Thoracic aorta (tissue), 2 donors: ENCODE measurements at regions not wholly inside any gene's neighbourhood (a gene's known extent, or its start where the extent isn't known, plus 50 kb on each side); places are given as distances from the start of the nearest gene placed in this dataset.

Source experiments
- ATAC-seq: fragments of 150-250 bp; one replicate; pipeline ENCODE4 v1.8.0; 2017; ENCODE audit warnings: low read depth; ENCODE audit not compliant: insufficient number of reproducible peaks, low FRiP score
- DNase-seq: peaks from one replicate; pipeline ENCODE4 v3.0.0-alpha.2; 2020; ENCODE audit warnings: low spot score
- H3K27ac ChIP-seq, 2 donors: fragments of 200-600 bp; sonication (generic); 1 replicate in 1 of 2; 2 replicates in 1 of 2; pipeline ENCODE4 v1.5.1; 2016; ENCODE audit warnings: mild to moderate bottlenecking in 2 of 2, moderate library complexity in 2 of 2
- H3K27me3 ChIP-seq: fragments of 200-600 bp; sonication (generic); replicated peaks from 2 replicates; pipeline ENCODE4 v1.6.0; 2016; ENCODE audit warnings: mild to moderate bottlenecking; ENCODE audit not compliant: insufficient read depth
- H3K36me3 ChIP-seq: fragments of 200-600 bp; sonication (generic); one replicate; pipeline ENCODE4 v1.5.1; 2016
- H3K4me1 ChIP-seq, 2 donors: fragments of 200-600 bp; sonication (generic); 1 replicate in 1 of 2; 2 replicates in 1 of 2; pipeline versions ENCODE4 v1.5.1 to v1.6.0; 2016; ENCODE audit warnings: low read depth in 2 of 2, mild to moderate bottlenecking in 1 of 2; ENCODE audit not compliant: control insufficient read depth in 1 of 2
- H3K4me3 ChIP-seq: fragments of 200-600 bp; sonication (generic); 2 replicates; pipeline ENCODE4 v1.5.1; 2016; ENCODE audit warnings: mild to moderate bottlenecking
- H3K9me3 ChIP-seq: fragments of 200-600 bp; sonication (generic); 2 replicates; pipeline ENCODE4 v1.5.1; 2016
- TF ChIP-seq, protein P1 (sequence below): fragments of 200-600 bp; sonication (generic); IDR thresholded peaks from one replicate; pipeline ENCODE4 v1.5.1; 2019; ENCODE audit warnings: antibody characterized with exemption

DNA sequence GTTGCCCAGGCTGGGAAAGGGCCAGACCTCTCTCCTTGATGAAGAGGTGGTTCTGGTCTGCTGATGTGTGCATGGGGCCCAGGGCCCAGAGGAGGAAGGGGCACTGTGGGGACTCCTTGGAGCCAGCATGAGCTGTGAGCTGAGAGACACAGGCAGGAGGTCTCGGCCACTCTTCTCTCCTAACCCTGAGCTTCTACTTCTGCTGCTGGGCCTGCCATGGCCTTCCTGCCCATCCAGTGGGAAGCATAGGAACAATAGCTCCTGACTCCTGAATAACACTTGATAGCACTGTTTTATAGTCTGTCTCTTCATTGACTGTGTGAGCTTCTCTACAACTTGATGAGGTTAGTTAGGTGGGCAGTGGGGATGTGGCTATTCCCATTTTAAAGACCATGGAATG lies 181.1 kb downstream of the UTP18 start:
- TF ChIP-seq, protein P1, sequence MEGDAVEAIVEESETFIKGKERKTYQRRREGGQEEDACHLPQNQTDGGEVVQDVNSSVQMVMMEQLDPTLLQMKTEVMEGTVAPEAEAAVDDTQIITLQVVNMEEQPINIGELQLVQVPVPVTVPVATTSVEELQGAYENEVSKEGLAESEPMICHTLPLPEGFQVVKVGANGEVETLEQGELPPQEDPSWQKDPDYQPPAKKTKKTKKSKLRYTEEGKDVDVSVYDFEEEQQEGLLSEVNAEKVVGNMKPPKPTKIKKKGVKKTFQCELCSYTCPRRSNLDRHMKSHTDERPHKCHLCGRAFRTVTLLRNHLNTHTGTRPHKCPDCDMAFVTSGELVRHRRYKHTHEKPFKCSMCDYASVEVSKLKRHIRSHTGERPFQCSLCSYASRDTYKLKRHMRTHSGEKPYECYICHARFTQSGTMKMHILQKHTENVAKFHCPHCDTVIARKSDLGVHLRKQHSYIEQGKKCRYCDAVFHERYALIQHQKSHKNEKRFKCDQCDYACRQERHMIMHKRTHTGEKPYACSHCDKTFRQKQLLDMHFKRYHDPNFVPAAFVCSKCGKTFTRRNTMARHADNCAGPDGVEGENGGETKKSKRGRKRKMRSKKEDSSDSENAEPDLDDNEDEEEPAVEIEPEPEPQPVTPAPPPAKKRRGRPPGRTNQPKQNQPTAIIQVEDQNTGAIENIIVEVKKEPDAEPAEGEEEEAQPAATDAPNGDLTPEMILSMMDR, result no peak
- no peak for ATAC-seq
- DNase-seq, result no peak
- Histone ChIP-seq H3K27me3 (no peaks in the 10 kb centered on the region), H3K27ac (no peak overlapping the region), H3K4me3 (no peak overlapping the region), H3K36me3 (no peaks in the 10 kb centered on the region), H3K4me1 (peaks cover 0 to under 1% of the 10 kb centered on the region in 2 donors), H3K9me3 (no peaks in the 10 kb centered on the region)

- H3K4me1 ChIP-seq, result no peaks in the 10 kb centered on the region
- H3K36me3 ChIP-seq, result no peaks in the 10 kb centered on the region
- H3K4me3 ChIP-seq, result no peak overlapping the region
- no peaks in the 10 kb centered on the region for H3K27me3 ChIP-seq
- ATAC-seq (no peak), DNase-seq (no peak)
- no peak overlapping the region for H3K27ac ChIP-seq
- no peaks in the 10 kb centered on the region for H3K9me3 ChIP-seq
- TF ChIP-seq, protein P1, result no peak
Observed at GRCh38 chr17:51442088-51442865, 181.9 kb downstream of the UTP18 start.

DNA sequence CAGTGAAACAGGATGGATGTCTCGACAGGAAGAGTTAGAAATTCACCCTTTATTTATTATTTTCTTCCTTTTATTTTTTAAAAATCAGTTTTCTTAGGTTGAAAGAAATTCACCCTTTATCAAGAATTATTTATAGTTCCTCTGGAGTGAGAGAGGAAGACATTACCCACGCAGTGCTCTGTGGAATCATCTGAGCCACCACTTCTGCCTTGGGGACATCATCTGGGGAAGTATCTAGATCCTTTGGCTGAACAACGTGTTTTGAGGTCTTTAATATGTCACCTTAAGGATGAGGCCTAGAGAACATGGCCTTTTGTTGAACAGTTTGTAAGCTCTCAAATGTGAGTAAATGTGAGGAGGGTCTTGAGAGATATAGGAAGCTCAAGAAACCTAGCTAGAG lies 183.3 kb downstream of the UTP18 start:
- no peak for DNase-seq
- ATAC-seq, result no peak
- no peaks in the 10 kb centered on the region for H3K36me3 ChIP-seq
- H3K9me3 ChIP-seq, result peaks cover 2% of the 10 kb centered on the region
- TF ChIP-seq, protein P1, result no peak
- no peaks in the 10 kb centered on the region for H3K4me1 ChIP-seq
- H3K27ac ChIP-seq, result no peak overlapping the region
- H3K4me3 ChIP-seq, result no peak overlapping the region
- no peaks in the 10 kb centered on the region for H3K27me3 ChIP-seq

GRCh38 chr17:51445946-51446345 lies 185.6 kb downstream of the UTP18 start:
- DNase-seq, result no peak
- H3K4me1 ChIP-seq, result no peaks in the 10 kb centered on the region
- no peaks in the 10 kb centered on the region for H3K27me3 ChIP-seq
- TF ChIP-seq, protein P1, result no peak
- H3K9me3 ChIP-seq, result peaks cover 4% of the 10 kb centered on the region
- no peak for ATAC-seq
- no peak overlapping the region for H3K4me3 ChIP-seq
- H3K27ac ChIP-seq, result no peak overlapping the region
- H3K36me3 ChIP-seq, result no peaks in the 10 kb centered on the region

DNA sequence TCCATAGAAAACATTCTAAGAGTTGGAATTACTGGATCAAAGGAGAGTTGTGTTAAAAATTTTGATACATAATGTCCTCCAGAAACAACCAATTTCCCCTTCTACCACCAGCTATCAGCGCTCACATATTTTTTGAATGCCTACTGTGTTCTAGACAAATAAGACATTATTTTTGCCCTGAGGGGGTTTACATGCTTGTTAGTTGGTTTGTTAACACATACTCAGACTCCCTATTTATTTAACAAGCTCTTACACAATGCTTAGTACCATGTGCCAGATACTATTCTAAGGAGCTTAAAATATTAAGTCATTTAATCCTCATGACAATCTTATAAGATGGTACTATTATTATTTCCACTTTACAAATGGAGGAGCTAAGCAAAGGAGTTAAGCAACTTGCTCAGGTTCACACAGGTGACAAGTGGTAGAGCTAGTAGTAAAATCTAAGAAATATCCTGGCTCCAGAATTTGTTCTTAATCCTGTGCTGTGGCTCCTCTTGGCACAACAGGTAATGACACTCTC lies 194.2 kb downstream of the UTP18 start:
- TF ChIP-seq, protein P1, result no peak
- no peak for DNase-seq
- ATAC-seq, result no peak

More for the DNA sequence above, 194.2 kb downstream of the UTP18 start:
- H3K27me3 ChIP-seq, result no peaks in the 10 kb centered on the region
- H3K4me1 ChIP-seq, result no peaks in the 10 kb centered on the region
- no peaks in the 10 kb centered on the region for H3K36me3 ChIP-seq
- H3K4me3 ChIP-seq, result no peak overlapping the region
- H3K9me3 ChIP-seq, result no peaks in the 10 kb centered on the region
- H3K27ac ChIP-seq, result no peak overlapping the region
